Tibial nerve (tissue), 4 donors: ENCODE measurements at regions not wholly inside any gene's neighbourhood (a gene's known extent, or its start where the extent isn't known, plus 50 kb on each side); places are given as distances from the start of the nearest gene placed in this dataset.

Source experiments
- DNase-seq, 2 donors: peaks; one replicate each; pipeline ENCODE4 v3.0.0-alpha.2; 2019; ENCODE audit warnings: low spot score in 2 of 2
- H3K27ac ChIP-seq, 4 donors: fragments of 200-600 bp; sonication (generic) in 3 of 4; one replicate each; pipeline ENCODE4 v1.5.1; 2017 to 2019; ENCODE audit warnings: mild to moderate bottlenecking in 1 of 4
- H3K27me3 ChIP-seq, 2 donors: fragments of 200-600 bp; sonication (generic) in 1 of 2; one replicate each; pipeline versions ENCODE4 v1.5.1 to v1.6.0; 2017 to 2019
- H3K36me3 ChIP-seq, 3 donors: fragments of 200-600 bp; sonication (generic); one replicate each; pipeline ENCODE4 v1.5.1; 2018 to 2019
- H3K4me1 ChIP-seq, 4 donors: fragments of 200-600 bp; sonication (generic) in 3 of 4; one replicate each; pipeline ENCODE4 v1.5.1; 2017 to 2019
- H3K4me3 ChIP-seq, 4 donors: fragments of 200-600 bp; sonication (generic) in 3 of 4; one replicate each; pipeline ENCODE4 v1.5.1; 2017 to 2019; ENCODE audit warnings: mild to moderate bottlenecking in 1 of 4, moderate library complexity in 1 of 4
- H3K9me3 ChIP-seq, 4 donors: fragments of 200-600 bp; sonication (generic) in 3 of 4; one replicate each; pipeline ENCODE4 v1.5.1; 2017 to 2019
- EP300 ChIP-seq, 2 donors: sonication (generic); formaldehyde crosslinking; IDR thresholded peaks; one replicate each; pipeline ENCODE4 v1.6.1; 2017; ENCODE audit warnings: antibody characterized with exemption in 2 of 2, mild to moderate bottlenecking in 1 of 2
- POLR2A ChIP-seq, 2 donors: fragments of 450-650 bp; IDR thresholded peaks; one replicate each; pipeline ENCODE4 v1.6.1; 2017; ENCODE audit warnings: antibody characterized with exemption in 2 of 2, mild to moderate bottlenecking in 2 of 2, moderate library complexity in 2 of 2
- WGBS, 2 donors: methylation state at CpG; one replicate each; pipeline ENCODE4 v1.1.5; 2018; 5-methylcytosine and 5-hydroxymethylcytosine counted together
- TF ChIP-seq, protein P1 (sequence below), 5 experiments: fragments of 200-600 bp in 3 of 5; fragments of 450-650 bp in 2 of 5; sonication (generic) in 3 of 5; IDR thresholded peaks; one replicate each; pipeline ENCODE4 v1.5.1; 2016 to 2019; ENCODE audit warnings: antibody characterized with exemption in 5 of 5, mild to moderate bottlenecking in 3 of 5, moderate library complexity in 2 of 5

GRCh38 chr22:27558658-27559371 lies 242.7 kb downstream of the MN1 start:
- TF ChIP-seq, protein P1, sequence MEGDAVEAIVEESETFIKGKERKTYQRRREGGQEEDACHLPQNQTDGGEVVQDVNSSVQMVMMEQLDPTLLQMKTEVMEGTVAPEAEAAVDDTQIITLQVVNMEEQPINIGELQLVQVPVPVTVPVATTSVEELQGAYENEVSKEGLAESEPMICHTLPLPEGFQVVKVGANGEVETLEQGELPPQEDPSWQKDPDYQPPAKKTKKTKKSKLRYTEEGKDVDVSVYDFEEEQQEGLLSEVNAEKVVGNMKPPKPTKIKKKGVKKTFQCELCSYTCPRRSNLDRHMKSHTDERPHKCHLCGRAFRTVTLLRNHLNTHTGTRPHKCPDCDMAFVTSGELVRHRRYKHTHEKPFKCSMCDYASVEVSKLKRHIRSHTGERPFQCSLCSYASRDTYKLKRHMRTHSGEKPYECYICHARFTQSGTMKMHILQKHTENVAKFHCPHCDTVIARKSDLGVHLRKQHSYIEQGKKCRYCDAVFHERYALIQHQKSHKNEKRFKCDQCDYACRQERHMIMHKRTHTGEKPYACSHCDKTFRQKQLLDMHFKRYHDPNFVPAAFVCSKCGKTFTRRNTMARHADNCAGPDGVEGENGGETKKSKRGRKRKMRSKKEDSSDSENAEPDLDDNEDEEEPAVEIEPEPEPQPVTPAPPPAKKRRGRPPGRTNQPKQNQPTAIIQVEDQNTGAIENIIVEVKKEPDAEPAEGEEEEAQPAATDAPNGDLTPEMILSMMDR (IDR thresholded peaks at IDR 0.05), result no peak
- no peak for TF ChIP-seq POLR2A (IDR thresholded peaks at IDR 0.05)
- no peak for TF ChIP-seq EP300 (IDR thresholded peaks at IDR 0.05)
- H3K36me3 ChIP-seq, result no peaks in the 10 kb centered on the region
- DNase-seq, result no peak
- H3K4me1 ChIP-seq, result peaks cover 0 to 8% (median 0%) of the 10 kb centered on the region in 4 donors
- no peak overlapping the region for H3K27ac ChIP-seq
- H3K4me3 ChIP-seq, result no peak overlapping the region
- H3K27me3 ChIP-seq, result no peaks in the 10 kb centered on the region
- peaks cover 0 to 1% (median 0%) of the 10 kb centered on the region in 4 donors for H3K9me3 ChIP-seq
- WGBS, 2 donors, result 93 to 94% methylated on average over 11 of the region's 11 CpGs

- Histone ChIP-seq H3K9me3 (peaks cover 0 to 7% (median 0%) of the 10 kb centered on the region in 4 donors), H3K4me3 (no peak overlapping the region), H3K4me1 (no peaks in the 10 kb centered on the region), H3K27me3 (no peaks in the 10 kb centered on the region), H3K36me3 (no peaks in the 10 kb centered on the region), H3K27ac (no peak overlapping the region)
- no peak for DNase-seq
- 81 to 89% methylated on average over 5 of the region's 5 CpGs for WGBS, 2 donors
- no peak for TF ChIP-seq POLR2A (IDR thresholded peaks at IDR 0.05)
- TF ChIP-seq EP300 (IDR thresholded peaks at IDR 0.05), result no peak
- TF ChIP-seq, protein P1 (IDR thresholded peaks at IDR 0.05), result no peak
Measured at GRCh38 chr22:27560781-27561180, 240.8 kb downstream of the MN1 start.

GRCh38 chr22:27561286-27561904 lies 240.2 kb downstream of the MN1 start:
- H3K27me3 ChIP-seq, result no peaks in the 10 kb centered on the region
- H3K4me1 ChIP-seq, result no peaks in the 10 kb centered on the region
- TF ChIP-seq, protein P1 (IDR thresholded peaks at IDR 0.05), result no peak
- no peak for TF ChIP-seq EP300 (IDR thresholded peaks at IDR 0.05)
- TF ChIP-seq POLR2A (IDR thresholded peaks at IDR 0.05), result no peak
- H3K4me3 ChIP-seq, result no peak overlapping the region
- H3K27ac ChIP-seq, result no peak overlapping the region
- H3K9me3 ChIP-seq, result peaks cover 0 to 7% (median 0%) of the 10 kb centered on the region in 4 donors
- 40 to 64% methylated on average over 9 of the region's 9 CpGs for WGBS, 2 donors
- no peak for DNase-seq
- no peaks in the 10 kb centered on the region for H3K36me3 ChIP-seq

- H3K4me3 ChIP-seq, result no peak overlapping the region
- no peak for TF ChIP-seq EP300 (IDR thresholded peaks at IDR 0.05)
- TF ChIP-seq POLR2A (IDR thresholded peaks at IDR 0.05), result no peak
- TF ChIP-seq, protein P1 (IDR thresholded peaks at IDR 0.05), result no peak
- no peak for DNase-seq
- H3K27ac ChIP-seq, result no peak overlapping the region
- H3K9me3 ChIP-seq, result peaks cover 0 to 7% (median 0%) of the 10 kb centered on the region in 4 donors
- 93 to 95% methylated on average over 2 of the region's 2 CpGs for WGBS, 2 donors
- H3K27me3 ChIP-seq, result no peaks in the 10 kb centered on the region
- H3K4me1 ChIP-seq, result no peaks in the 10 kb centered on the region
- H3K36me3 ChIP-seq, result no peaks in the 10 kb centered on the region
Measured at GRCh38 chr22:27564806-27565205, 236.8 kb downstream of the MN1 start.

GRCh38 chr22:27566602-27567001 lies 235.0 kb downstream of the MN1 start:
- TF ChIP-seq EP300 (IDR thresholded peaks at IDR 0.05) (no peak), POLR2A (IDR thresholded peaks at IDR 0.05) (no peak)
- TF ChIP-seq, protein P1 (IDR thresholded peaks at IDR 0.05), result no peak
- H3K27ac ChIP-seq, result no peak overlapping the region
- 87 to 92% methylated on average over 9 of the region's 9 CpGs for WGBS, 2 donors

More at GRCh38 chr22:27566602-27567001, 235.0 kb downstream of the MN1 start:
- Histone ChIP-seq H3K9me3 (peaks cover 0 to 8% (median 0%) of the 10 kb centered on the region in 4 donors), H3K4me3 (no peak overlapping the region), H3K4me1 (no peaks in the 10 kb centered on the region), H3K27me3 (peaks cover 0 to 11% of the 10 kb centered on the region in 2 donors), H3K36me3 (no peaks in the 10 kb centered on the region)
- DNase-seq, result no peak
